Keratinocyte (primary cell): ENCODE measurements at regions not wholly inside any gene's neighbourhood (a gene's known extent, or its start where the extent isn't known, plus 50 kb on each side); places are given as distances from the start of the nearest gene placed in this dataset.

Experiments used
- DNase-seq: peaks from one replicate; pipeline ENCODE4 v3.0.0-alpha.2; 2011; ENCODE audit warnings: low read depth, missing footprints, low spot score
- FAIRE-seq: peaks from 2 replicates; lab custom pipeline; 2011; peaks lifted over from hg19 to GRCh38; lab: Jason Lieb, UNC
- H2AFZ ChIP-seq: 2 replicates; pipeline ENCODE4 v1.6.0; 2012; ENCODE audit warnings: low read length, control low read depth, inconsistent platforms; ENCODE audit not compliant: control insufficient read depth
- H3K27ac ChIP-seq: 2 replicates; pipeline ENCODE4 v1.5.1; 2011; ENCODE audit warnings: low read length; ENCODE audit not compliant: control insufficient read depth, insufficient read depth
- H3K27me3 ChIP-seq: 3 replicates; pipeline ENCODE4 v1.6.0; 2011; ENCODE audit warnings: low read length; ENCODE audit not compliant: control insufficient read depth, insufficient read depth; ENCODE audit errors: extremely low read depth
- H3K36me3 ChIP-seq, 2 experiments: 2 replicates in 1 of 2; 3 replicates in 1 of 2; pipeline ENCODE4 v1.5.1; 2011; ENCODE audit warnings: low read length in 2 of 2, mild to moderate bottlenecking in 1 of 2; ENCODE audit not compliant: control insufficient read depth in 2 of 2, insufficient read depth in 2 of 2; ENCODE audit errors: extremely low read depth in 1 of 2
- H3K4me1 ChIP-seq: 3 replicates; pipeline ENCODE4 v1.5.1; 2011; ENCODE audit warnings: low read length; ENCODE audit not compliant: control insufficient read depth, insufficient read depth; ENCODE audit errors: extremely low read depth
- H3K4me2 ChIP-seq: 3 replicates; pipeline ENCODE4 v1.6.0; 2011; ENCODE audit warnings: low read depth, low read length; ENCODE audit not compliant: control insufficient read depth, insufficient read depth; ENCODE audit errors: extremely low read depth
- H3K4me3 ChIP-seq, 3 experiments: fragments of 200-600 bp in 1 of 3; sonication (generic) in 1 of 3; 2 replicates in 2 of 3; 3 replicates in 1 of 3; pipeline ENCODE4 v1.5.1; 2011 to 2016; ENCODE audit warnings: low read length in 3 of 3, mild to moderate bottlenecking in 3 of 3, control low read depth in 2 of 3, inconsistent platforms in 1 of 3, low read depth in 1 of 3, mixed read lengths in 1 of 3, mixed run types in 1 of 3, moderate library complexity in 1 of 3; ENCODE audit not compliant: control insufficient read depth in 2 of 3, insufficient read depth in 2 of 3; ENCODE audit errors: extremely low read depth in 1 of 3
- H3K79me2 ChIP-seq: 2 replicates; pipeline ENCODE4 v1.6.0; 2012; ENCODE audit warnings: low read length; ENCODE audit not compliant: control insufficient read depth, insufficient read depth
- H3K9ac ChIP-seq: 3 replicates; pipeline ENCODE4 v1.6.0; 2011; ENCODE audit warnings: low read length; ENCODE audit not compliant: control insufficient read depth, insufficient read depth; ENCODE audit errors: extremely low read depth
- H3K9me1 ChIP-seq: 3 replicates; pipeline ENCODE4 v1.6.0; 2011; ENCODE audit warnings: low read length; ENCODE audit not compliant: control insufficient read depth, insufficient read depth; ENCODE audit errors: extremely low read depth
- H3K9me3 ChIP-seq: 2 replicates; pipeline ENCODE4 v1.5.1; 2012; ENCODE audit warnings: low read depth, low read length; ENCODE audit not compliant: control insufficient read depth
- H4K20me1 ChIP-seq: 3 replicates; pipeline ENCODE4 v1.6.0; 2011; ENCODE audit warnings: low read length; ENCODE audit not compliant: control insufficient read depth, insufficient read depth; ENCODE audit errors: extremely low read depth
- EZH2 ChIP-seq: IDR thresholded peaks from one replicate; pipeline ENCODE4 v1.6.1; 2012; ENCODE audit warnings: inconsistent platforms, mild to moderate bottlenecking, low read length, moderate library complexity
- dilution Hi-C: fragments of 300-500 bp; cut with MboI; formaldehyde crosslinking; loops from one replicate; pipeline ENCODE4 v1.7.0; 2020; ENCODE audit warnings: low sequenced_read_pairs; ENCODE audit not compliant: extremely low pct_ligation_motif_present
- TF ChIP-seq, protein P1 (sequence below), 3 experiments: IDR thresholded peaks in 1 of 3; conservative IDR thresholded peaks in 1 of 3; optimal IDR thresholded peaks in 1 of 3; 2 replicates in 2 of 3; 3 replicates in 1 of 3; pipeline versions ENCODE3 to v1.5.1; 2011; ENCODE audit warnings: low read length in 3 of 3, mild to moderate bottlenecking in 3 of 3, moderate library complexity in 2 of 3, control low read depth in 1 of 3, inconsistent platforms in 1 of 3; ENCODE audit not compliant: insufficient read depth in 2 of 3; ENCODE audit errors: extremely low read depth in 1 of 3

DNA sequence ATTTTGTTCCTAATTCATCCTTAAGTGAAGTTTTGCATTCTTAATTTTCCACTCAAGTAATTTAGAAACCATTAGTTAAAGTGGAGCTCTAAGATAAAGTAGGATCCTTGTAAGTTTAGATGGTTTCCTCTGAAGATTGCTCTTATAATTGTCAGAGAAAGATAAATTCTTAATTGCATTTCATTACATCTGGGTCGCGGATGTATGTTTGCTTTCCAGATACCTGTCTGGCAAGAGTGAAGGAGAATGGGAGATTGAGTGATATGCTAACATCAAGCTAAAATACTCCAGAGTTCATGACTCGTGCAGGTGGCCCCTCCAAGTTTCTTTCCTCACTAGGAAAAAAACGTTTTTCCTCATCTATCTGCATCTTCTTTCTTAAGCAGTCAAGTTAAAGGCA, 361.8 kb downstream of the DOK5 start:
- DNase-seq (no peak), FAIRE-seq (no peak)
- no peaks in the 10 kb centered on the region for H3K36me3 ChIP-seq
- H3K4me3 ChIP-seq, result no peak overlapping the region
- no peaks in the 10 kb centered on the region for H3K27me3 ChIP-seq
- H3K27ac ChIP-seq, result no peak overlapping the region
- dilution Hi-C loops, result no loop called here
- H3K4me1 ChIP-seq, result no peaks in the 10 kb centered on the region
- no peaks in the 10 kb centered on the region for H4K20me1 ChIP-seq
- no peak overlapping the region for H3K9ac ChIP-seq
- no peaks in the 10 kb centered on the region for H3K9me3 ChIP-seq
- TF ChIP-seq, protein P1, sequence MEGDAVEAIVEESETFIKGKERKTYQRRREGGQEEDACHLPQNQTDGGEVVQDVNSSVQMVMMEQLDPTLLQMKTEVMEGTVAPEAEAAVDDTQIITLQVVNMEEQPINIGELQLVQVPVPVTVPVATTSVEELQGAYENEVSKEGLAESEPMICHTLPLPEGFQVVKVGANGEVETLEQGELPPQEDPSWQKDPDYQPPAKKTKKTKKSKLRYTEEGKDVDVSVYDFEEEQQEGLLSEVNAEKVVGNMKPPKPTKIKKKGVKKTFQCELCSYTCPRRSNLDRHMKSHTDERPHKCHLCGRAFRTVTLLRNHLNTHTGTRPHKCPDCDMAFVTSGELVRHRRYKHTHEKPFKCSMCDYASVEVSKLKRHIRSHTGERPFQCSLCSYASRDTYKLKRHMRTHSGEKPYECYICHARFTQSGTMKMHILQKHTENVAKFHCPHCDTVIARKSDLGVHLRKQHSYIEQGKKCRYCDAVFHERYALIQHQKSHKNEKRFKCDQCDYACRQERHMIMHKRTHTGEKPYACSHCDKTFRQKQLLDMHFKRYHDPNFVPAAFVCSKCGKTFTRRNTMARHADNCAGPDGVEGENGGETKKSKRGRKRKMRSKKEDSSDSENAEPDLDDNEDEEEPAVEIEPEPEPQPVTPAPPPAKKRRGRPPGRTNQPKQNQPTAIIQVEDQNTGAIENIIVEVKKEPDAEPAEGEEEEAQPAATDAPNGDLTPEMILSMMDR (optimal IDR thresholded peaks at IDR 0.05 in 1 of 3, IDR thresholded peaks at IDR 0.05 in 1 of 3, conservative IDR thresholded peaks at IDR 0.05 in 1 of 3; ENCODE audit: extremely low read depth in 1 of 3, insufficient read depth in 2 of 3, low read length in 3 of 3), result no peak
- TF ChIP-seq EZH2, result no peak
- no peak overlapping the region for H2AFZ ChIP-seq
- no peak overlapping the region for H3K4me2 ChIP-seq
- H3K79me2 ChIP-seq, result no peaks in the 10 kb centered on the region
- no peaks in the 10 kb centered on the region for H3K9me1 ChIP-seq

- DNase-seq (no peak), FAIRE-seq (no peak)
- Histone ChIP-seq H3K9me1 (no peaks in the 10 kb centered on the region), H3K9me3 (peaks cover 2% of the 10 kb centered on the region), H3K36me3 (no peaks in the 10 kb centered on the region), H3K4me3 (no peak overlapping the region), H3K9ac (no peak overlapping the region), H3K4me2 (no peak overlapping the region), H3K27me3 (no peaks in the 10 kb centered on the region), H3K4me1 (no peaks in the 10 kb centered on the region), H4K20me1 (no peaks in the 10 kb centered on the region), H3K79me2 (no peaks in the 10 kb centered on the region), H3K27ac (no peak overlapping the region), H2AFZ (no peak overlapping the region)
- dilution Hi-C loops, result no loop called here
- TF ChIP-seq EZH2, result no peak
- TF ChIP-seq, protein P1 (optimal IDR thresholded peaks at IDR 0.05 in 1 of 3, IDR thresholded peaks at IDR 0.05 in 1 of 3, conservative IDR thresholded peaks at IDR 0.05 in 1 of 3; ENCODE audit: extremely low read depth in 1 of 3, insufficient read depth in 2 of 3, low read length in 3 of 3), result no peak
Measured at GRCh38 chr20:54822386-54822785, 347.0 kb downstream of the DOK5 start.
